HAP-1 (cell line): ENCODE measurements at regions not wholly inside any gene's neighbourhood (a gene's known extent, or its start where the extent isn't known, plus 50 kb on each side); places are given as distances from the start of the nearest gene placed in this dataset.
A peak's percentile ranks its signal among the peaks of the same experiment; 100 is the strongest.

Experiments used
- DNase-seq, 2 experiments: peaks; one replicate each; pipeline ENCODE4 v3.0.0-alpha.2; 2016 to 2020; ENCODE audit warnings: low spot score in 2 of 2
- H3K27me3 ChIP-seq: fragments of 250-450 bp; sonication (Bioruptor Pico); 2 replicates; pipeline ENCODE4 v1.5.1; 2020; ENCODE audit warnings: low read depth, mild to moderate bottlenecking, moderate library complexity
- H3K36me3 ChIP-seq: fragments of 250-450 bp; sonication (Bioruptor Pico); replicated peaks from 2 replicates; pipeline ENCODE4 v1.5.1; 2020; ENCODE audit warnings: mild to moderate bottlenecking
- H3K4me1 ChIP-seq: fragments of 250-450 bp; sonication (Bioruptor Pico); 2 replicates; pipeline ENCODE4 v1.5.1; 2020; ENCODE audit warnings: mild to moderate bottlenecking
- H3K4me3 ChIP-seq: fragments of 250-450 bp; sonication (Bioruptor Pico); 2 replicates; pipeline ENCODE4 v1.5.1; 2020; ENCODE audit warnings: mild to moderate bottlenecking, moderate library complexity
- H3K9me3 ChIP-seq: fragments of 250-450 bp; sonication (Bioruptor Pico); 2 replicates; pipeline ENCODE4 v1.5.1; 2020; ENCODE audit warnings: mild to moderate bottlenecking, moderate library complexity
- in situ Hi-C: fragments of 300-500 bp; cut with MboI; formaldehyde crosslinking; loops from 3 replicates; pipeline ENCODE4 v1.14.3; 2020; ENCODE audit warnings: low sequenced_read_pairs, inconsistent platforms, mixed read lengths

GRCh38 chr19:28932446-28932845, 280.5 kb downstream of the UQCRFS1 start:
- no peaks in the 10 kb centered on the region for H3K9me3 ChIP-seq
- H3K27me3 ChIP-seq: no peaks in the 10 kb centered on the region
- no peak overlapping the region for H3K4me3 ChIP-seq
- no peak for DNase-seq
- in situ Hi-C loops: no loop called here
- no peaks in the 10 kb centered on the region for H3K4me1 ChIP-seq
- no peaks in the 10 kb centered on the region for H3K36me3 ChIP-seq

GRCh38 chr19:28929006-28929405, 283.9 kb downstream of the UQCRFS1 start:
- Histone ChIP-seq H3K4me1 (no peaks in the 10 kb centered on the region), H3K36me3 (no peaks in the 10 kb centered on the region), H3K9me3 (no peaks in the 10 kb centered on the region), H3K4me3 (no peak overlapping the region), H3K27me3 (no peaks in the 10 kb centered on the region)
- no peak for DNase-seq
- in situ Hi-C loops: no loop called here

GRCh38 chr19:28927456-28927855, 285.5 kb downstream of the UQCRFS1 start:
- Histone ChIP-seq H3K4me3 (no peak overlapping the region), H3K9me3 (no peaks in the 10 kb centered on the region), H3K36me3 (no peaks in the 10 kb centered on the region), H3K4me1 (no peaks in the 10 kb centered on the region), H3K27me3 (no peaks in the 10 kb centered on the region)
- in situ Hi-C loops: no loop called here
- no peak for DNase-seq

- peak in 1 of 2 experiments; percentile 22 for DNase-seq
- Histone ChIP-seq H3K36me3 (no peaks in the 10 kb centered on the region), H3K4me3 (no peak overlapping the region), H3K4me1 (no peaks in the 10 kb centered on the region), H3K9me3 (no peaks in the 10 kb centered on the region), H3K27me3 (no peaks in the 10 kb centered on the region)
- in situ Hi-C loops: no loop called here
Measured at GRCh38 chr19:28920269-28921066, 292.5 kb downstream of the UQCRFS1 start.

GRCh38 chr19:28917621-28918020, 295.3 kb downstream of the UQCRFS1 start:
- Histone ChIP-seq H3K27me3 (no peaks in the 10 kb centered on the region), H3K4me3 (no peak overlapping the region), H3K4me1 (no peaks in the 10 kb centered on the region), H3K36me3 (no peaks in the 10 kb centered on the region), H3K9me3 (no peaks in the 10 kb centered on the region)
- in situ Hi-C loops: no loop called here
- DNase-seq: no peak

GRCh38 chr19:28915737-28916460, 297.1 kb downstream of the UQCRFS1 start:
- H3K4me1 ChIP-seq: no peaks in the 10 kb centered on the region
- no peaks in the 10 kb centered on the region for H3K27me3 ChIP-seq
- H3K36me3 ChIP-seq: no peaks in the 10 kb centered on the region
- in situ Hi-C loops: no loop called here
- no peaks in the 10 kb centered on the region for H3K9me3 ChIP-seq
- no peak for DNase-seq
- no peak overlapping the region for H3K4me3 ChIP-seq

- Histone ChIP-seq H3K4me1 (no peaks in the 10 kb centered on the region), H3K36me3 (no peaks in the 10 kb centered on the region), H3K27me3 (no peaks in the 10 kb centered on the region), H3K4me3 (no peak overlapping the region), H3K9me3 (no peaks in the 10 kb centered on the region)
- no peak for DNase-seq
- in situ Hi-C loops: no loop called here
Measured at GRCh38 chr19:28915202-28915601, 297.7 kb downstream of the UQCRFS1 start.

- in situ Hi-C loops: no loop called here
Measured at GRCh38 chr19:28914173-28914572, 298.8 kb downstream of the UQCRFS1 start.

GRCh38 chr19:28913626-28914025, 299.3 kb downstream of the UQCRFS1 start:
- no peaks in the 10 kb centered on the region for H3K27me3 ChIP-seq
- no peak for DNase-seq
- no peaks in the 10 kb centered on the region for H3K9me3 ChIP-seq
- in situ Hi-C loops: no loop called here
- no peaks in the 10 kb centered on the region for H3K4me1 ChIP-seq
- no peaks in the 10 kb centered on the region for H3K36me3 ChIP-seq
- no peak overlapping the region for H3K4me3 ChIP-seq

More at GRCh38 chr19:28914173-28914572, 298.8 kb downstream of the UQCRFS1 start:
- H3K27me3 ChIP-seq: no peaks in the 10 kb centered on the region
- no peaks in the 10 kb centered on the region for H3K9me3 ChIP-seq
- no peaks in the 10 kb centered on the region for H3K36me3 ChIP-seq
- H3K4me1 ChIP-seq: no peaks in the 10 kb centered on the region
- no peak for DNase-seq
- no peak overlapping the region for H3K4me3 ChIP-seq

GRCh38 chr19:28908941-28909340, 304.0 kb downstream of the UQCRFS1 start:
- no peaks in the 10 kb centered on the region for H3K4me1 ChIP-seq
- H3K9me3 ChIP-seq: no peaks in the 10 kb centered on the region
- no peak overlapping the region for H3K4me3 ChIP-seq
- DNase-seq: no peak
- no peaks in the 10 kb centered on the region for H3K36me3 ChIP-seq
- in situ Hi-C loops: no loop called here
- no peaks in the 10 kb centered on the region for H3K27me3 ChIP-seq

GRCh38 chr19:28907534-28907933, 305.4 kb downstream of the UQCRFS1 start:
- DNase-seq: no peak
- in situ Hi-C loops: no loop called here
- H3K4me1 ChIP-seq: no peaks in the 10 kb centered on the region
- no peaks in the 10 kb centered on the region for H3K27me3 ChIP-seq
- H3K9me3 ChIP-seq: no peaks in the 10 kb centered on the region
- H3K4me3 ChIP-seq: no peak overlapping the region
- H3K36me3 ChIP-seq: no peaks in the 10 kb centered on the region

GRCh38 chr19:28905996-28906395, 307.0 kb downstream of the UQCRFS1 start:
- Histone ChIP-seq H3K4me3 (no peak overlapping the region), H3K36me3 (no peaks in the 10 kb centered on the region), H3K4me1 (no peaks in the 10 kb centered on the region), H3K9me3 (no peaks in the 10 kb centered on the region), H3K27me3 (no peaks in the 10 kb centered on the region)
- no peak for DNase-seq
- in situ Hi-C loops: no loop called here

GRCh38 chr19:28899703-28900102, 313.2 kb downstream of the UQCRFS1 start:
- Histone ChIP-seq H3K4me3 (no peak overlapping the region), H3K27me3 (no peaks in the 10 kb centered on the region), H3K36me3 (no peaks in the 10 kb centered on the region), H3K4me1 (no peaks in the 10 kb centered on the region), H3K9me3 (no peaks in the 10 kb centered on the region)
- no peak for DNase-seq
- in situ Hi-C loops: no loop called here

GRCh38 chr19:28898249-28898648, 314.7 kb downstream of the UQCRFS1 start:
- no peak for DNase-seq
- Histone ChIP-seq H3K27me3 (no peaks in the 10 kb centered on the region), H3K4me3 (no peak overlapping the region), H3K4me1 (no peaks in the 10 kb centered on the region), H3K9me3 (no peaks in the 10 kb centered on the region), H3K36me3 (no peaks in the 10 kb centered on the region)
- in situ Hi-C loops: no loop called here
